ENCODE measurements at regions not wholly inside any gene's neighbourhood (a gene's known extent, or its start where the extent isn't known, plus 50 kb on each side); places are given as distances from the start of the nearest gene placed in this dataset.

DNA sequence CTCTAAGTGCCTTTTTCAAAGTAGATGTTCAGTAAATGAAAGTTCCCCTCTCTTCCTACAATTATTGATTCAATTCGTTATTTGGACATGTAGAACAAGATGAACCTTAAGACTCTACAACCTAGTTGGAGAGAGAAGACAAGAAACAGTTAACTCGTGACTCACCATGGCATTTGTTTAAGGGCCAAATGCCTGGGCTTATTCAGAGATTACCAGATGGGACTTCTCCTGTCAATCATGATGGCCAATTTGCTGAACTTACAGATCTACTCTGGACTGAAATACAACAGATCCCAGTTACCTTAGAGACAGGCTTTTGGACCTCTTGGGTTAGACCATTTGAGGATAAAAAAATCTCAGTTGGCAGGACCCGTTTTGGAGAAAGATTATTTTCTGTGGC lies 93.5 kb downstream of the C1orf94 start:
- DNase-seq (ENCODE audit: low read depth) = no peak

DNA sequence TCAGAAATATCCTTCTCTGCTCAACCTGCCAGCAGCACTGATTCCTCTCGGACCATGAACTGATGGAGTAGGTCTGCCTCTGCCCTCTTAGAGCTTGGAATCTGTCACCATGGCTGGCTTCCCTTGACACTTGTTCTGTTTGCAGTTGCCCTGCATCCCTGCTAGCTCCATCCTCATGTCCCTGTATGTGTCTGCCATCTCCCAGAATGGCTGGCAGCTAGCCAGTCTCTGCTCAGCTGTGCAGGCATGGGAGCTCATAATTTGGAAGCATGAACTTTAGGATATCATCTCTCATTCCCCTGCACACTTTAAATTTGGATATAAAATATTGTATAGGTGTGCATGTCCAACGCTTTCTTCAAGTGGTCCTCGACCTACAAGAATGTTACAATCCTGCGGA lies 95.4 kb downstream of the C1orf94 start:
- DNase-seq (ENCODE audit: low read depth) = no peak

DNA sequence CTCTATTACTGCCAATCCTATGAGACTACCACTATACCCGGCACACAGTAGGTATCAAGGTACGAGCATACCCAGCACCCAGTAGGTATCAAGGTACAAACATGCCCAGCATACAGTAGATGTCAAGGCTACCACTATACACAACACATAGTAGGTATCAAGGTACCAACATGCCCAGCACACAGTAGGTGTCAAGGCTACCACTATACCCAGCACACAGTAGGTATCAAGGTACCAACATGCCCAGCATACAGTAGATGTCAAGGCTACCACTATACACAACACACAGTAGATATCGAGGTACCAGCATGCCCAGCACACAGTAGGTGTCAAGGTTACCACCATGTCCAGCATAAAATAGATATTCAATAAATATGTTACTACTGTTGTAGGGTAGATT lies 98.4 kb downstream of the C1orf94 start:
- no peak for DNase-seq (ENCODE audit: low read depth)

DNA sequence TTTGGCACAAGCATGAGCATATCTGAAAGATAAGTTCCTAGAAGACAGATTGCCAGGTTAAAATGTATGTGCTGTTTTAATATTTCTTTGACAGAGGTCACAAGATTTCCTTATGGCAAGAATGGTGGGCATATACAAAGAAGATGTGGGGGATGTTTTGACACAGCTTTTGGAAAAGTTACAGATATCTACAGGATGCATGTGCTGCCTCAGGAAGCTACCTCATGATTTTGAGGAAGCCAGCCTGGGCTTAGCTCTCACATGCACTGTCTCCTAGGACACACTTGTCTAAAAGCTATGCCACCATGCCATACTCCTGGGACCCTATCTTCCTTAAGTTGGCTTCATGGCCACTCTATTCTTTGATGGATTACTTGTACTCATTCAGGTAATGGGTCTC lies 99.9 kb downstream of the C1orf94 start:
- DNase-seq (ENCODE audit: low read depth) = no peak

DNA sequence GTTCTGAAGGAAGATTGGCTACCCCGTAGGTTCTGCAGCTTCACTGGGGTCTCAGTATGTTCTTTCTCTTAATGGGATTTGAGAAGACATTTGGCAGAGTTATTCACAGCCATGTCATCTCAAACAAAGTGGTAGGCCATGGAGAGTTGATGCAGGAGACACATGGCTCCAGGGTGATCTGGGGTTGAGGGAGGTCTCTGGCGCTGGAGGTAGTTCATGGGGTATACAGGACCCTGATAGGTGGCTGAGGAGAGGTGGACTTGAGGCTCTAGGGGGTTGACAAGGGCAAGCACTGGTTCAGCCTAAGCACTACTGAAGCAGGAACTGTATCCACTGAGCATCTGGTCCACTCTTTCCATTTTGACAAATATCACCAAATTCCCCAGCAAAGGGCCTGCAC lies 100.4 kb downstream of the C1orf94 start:
- DNase-seq (ENCODE audit: low read depth) = no peak

DNA sequence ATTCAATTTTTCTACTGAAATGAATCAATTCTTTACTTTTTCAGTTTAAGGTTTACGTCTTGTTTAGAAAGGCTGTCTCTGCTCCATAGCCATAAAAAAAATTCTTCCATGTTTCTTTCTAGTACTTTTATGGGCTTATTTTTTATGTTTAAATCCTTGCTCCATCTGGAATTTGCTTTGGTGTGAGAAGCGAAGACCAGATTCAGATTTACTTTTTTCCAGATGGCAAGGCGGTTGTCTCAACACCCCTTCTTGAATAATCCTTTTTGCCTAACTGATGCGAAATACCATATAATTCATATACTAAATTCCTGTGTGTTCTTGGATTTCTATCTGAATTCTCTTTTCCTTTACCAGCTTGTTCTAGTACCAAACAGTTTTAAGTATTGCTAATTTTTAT lies 101.5 kb downstream of the C1orf94 start:
- DNase-seq (ENCODE audit: low read depth) = no peak

DNA sequence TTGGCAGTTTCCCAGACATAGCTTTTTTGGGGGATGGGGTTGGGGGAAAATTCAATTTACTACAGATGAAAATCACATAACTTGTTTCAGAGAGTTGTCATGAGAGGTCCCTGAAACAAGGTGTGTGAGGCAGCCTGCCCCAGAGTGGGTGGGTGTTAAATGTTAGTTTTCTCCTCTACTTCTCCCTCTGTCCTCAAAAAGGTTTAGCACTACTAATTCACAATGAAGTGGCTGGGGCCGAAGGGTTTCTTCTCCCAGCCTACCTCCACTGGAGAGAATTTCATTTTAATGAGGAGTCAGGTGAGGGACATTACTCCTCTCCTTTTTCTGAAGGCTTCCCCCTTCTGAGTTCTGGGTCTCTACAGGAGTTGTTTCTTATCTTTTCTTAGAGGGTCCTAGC lies 103.3 kb downstream of the C1orf94 start:
- no peak for DNase-seq (ENCODE audit: low read depth)

DNA sequence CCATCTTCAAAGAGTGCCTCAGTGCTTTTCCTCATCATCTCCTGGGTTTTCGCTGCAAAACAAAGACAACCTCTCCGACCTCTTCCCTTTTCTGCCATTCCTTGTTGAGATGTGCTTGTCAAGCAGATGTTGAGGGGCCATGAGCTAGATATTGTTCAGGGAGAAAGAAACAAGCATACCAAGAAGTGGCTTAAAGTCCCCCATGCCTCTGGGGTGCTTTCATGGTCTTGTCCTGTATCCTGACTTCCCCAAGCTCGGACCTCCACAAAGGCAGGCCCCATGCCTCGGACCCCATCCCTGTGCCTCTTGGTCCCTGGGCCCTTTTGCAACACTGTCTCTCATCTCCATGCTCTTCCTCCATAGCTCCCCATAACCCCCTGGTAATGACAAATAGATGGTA lies 103.8 kb downstream of the C1orf94 start:
- no peak for DNase-seq (ENCODE audit: low read depth)

DNA sequence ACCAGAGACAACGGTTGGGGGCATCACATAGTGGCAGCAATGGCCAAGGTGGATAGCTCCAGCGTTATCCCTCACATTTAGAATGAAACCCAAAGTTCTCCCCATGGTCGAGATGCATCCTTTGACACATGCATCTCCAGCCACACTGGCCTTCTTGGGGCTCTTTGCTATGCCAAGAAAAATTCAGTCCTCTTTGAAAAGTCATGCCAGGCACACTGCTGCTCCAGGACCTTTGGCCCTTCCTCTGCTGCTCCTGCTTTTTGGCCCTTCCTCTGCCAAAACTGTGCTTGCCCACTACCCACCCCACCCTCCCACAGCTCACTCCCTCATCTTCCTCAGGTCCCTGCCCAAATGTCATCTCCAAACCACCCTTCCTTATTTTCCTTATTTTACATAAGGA lies 106.4 kb downstream of the C1orf94 start:
- DNase-seq (ENCODE audit: low read depth) = no peak

DNA sequence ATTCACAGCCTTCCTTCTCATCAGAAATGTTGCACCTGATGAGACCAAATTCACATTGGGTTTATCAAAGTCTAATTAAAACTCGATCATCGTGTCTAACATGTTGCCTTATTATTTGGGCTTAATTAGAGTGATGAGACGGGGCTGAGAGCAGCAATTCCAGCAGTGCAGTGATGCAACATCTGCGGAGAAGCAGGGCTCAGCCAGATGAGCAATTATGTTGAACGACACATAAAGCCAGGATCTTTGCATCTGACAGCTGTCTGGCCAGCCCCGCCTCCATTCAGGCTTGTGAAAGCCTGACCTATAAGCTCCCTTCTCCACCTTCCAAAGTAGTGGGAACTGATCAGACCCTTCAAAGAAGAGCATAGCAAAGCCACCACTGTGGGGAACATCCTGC lies 109.8 kb downstream of the C1orf94 start:
- DNase-seq (ENCODE audit: low read depth) = no peak

DNA sequence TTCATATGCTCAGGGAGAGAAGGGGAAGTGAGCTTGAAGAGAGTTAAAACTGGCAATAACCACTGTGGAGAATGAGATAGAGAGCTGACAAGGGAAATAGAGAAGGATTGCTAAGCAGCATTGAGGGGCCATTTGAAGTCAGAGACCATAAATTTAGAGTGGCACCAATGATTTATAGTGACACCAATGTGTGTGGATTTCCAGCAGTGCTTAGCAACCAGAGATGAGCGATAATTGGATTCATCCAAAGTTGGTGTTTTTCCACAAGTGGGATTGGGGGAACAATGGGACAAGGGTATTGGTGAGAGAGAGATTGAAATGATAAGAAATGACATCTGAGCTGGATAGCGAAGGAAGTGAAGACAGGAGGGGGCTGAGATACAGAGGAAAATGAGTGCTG lies 114.1 kb downstream of the C1orf94 start:
- no peak for DNase-seq (ENCODE audit: low read depth)

DNA sequence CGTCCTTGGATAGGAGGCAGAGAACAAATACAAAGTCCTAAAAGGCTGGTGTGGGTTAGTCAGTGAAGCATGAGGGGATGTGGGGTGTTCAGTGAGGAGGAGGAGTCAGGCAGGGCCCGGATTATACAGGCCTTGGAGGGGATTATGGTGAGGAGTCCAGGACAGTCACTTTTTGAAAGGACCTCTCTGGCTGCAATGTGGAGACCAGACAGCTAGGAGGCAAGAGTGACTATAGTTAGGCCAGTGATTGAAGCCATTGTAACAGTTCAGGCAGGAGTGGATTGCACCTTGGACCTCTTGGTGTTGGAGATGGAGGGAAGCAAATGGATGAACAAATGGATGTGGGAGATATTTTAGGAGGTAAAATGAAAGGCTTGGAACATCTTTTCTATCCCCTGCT lies 115.8 kb downstream of the C1orf94 start:
- no peak for DNase-seq (ENCODE audit: low read depth)

DNA sequence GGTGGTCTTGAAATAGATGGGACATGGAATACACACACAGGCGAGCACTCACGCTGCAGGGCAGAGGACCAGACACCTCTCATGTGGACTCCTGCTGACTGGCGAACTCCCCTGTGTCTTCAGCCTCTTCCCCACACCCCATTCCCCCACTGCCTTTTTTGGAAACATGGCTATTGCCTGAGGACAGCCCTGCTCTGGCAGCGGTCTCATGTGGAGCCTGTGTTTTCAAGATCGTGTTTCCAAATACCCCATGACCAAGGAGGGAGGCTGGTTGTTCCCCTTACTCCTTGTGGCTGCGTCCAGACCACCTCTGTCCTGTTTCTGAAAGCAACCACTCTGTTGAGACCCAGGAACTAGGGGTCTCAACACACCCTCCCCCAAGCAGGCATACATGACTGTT lies 119.4 kb downstream of the C1orf94 start:
- DNase-seq (ENCODE audit: low read depth) = no peak

DNA sequence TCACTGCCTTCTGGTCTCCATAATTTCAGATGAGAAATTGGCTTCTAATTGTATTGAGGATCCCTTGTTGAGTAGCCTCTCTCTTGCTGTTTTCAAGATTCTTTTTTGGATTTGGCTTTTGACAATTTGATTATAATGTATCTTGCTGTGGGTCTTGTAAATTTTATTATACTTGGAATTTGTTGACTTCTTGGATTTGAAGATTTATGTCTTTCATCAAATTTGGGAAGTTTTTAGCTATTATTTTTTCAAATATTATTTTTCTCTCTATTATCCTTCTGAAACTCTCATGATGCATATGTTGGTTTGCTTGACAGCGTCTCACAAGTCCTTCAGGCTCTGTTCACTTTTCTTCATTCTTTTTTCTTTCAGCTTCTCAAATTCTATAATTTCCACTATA lies 126.1 kb downstream of the C1orf94 start:
- DNase-seq (ENCODE audit: low read depth) = no peak

DNA sequence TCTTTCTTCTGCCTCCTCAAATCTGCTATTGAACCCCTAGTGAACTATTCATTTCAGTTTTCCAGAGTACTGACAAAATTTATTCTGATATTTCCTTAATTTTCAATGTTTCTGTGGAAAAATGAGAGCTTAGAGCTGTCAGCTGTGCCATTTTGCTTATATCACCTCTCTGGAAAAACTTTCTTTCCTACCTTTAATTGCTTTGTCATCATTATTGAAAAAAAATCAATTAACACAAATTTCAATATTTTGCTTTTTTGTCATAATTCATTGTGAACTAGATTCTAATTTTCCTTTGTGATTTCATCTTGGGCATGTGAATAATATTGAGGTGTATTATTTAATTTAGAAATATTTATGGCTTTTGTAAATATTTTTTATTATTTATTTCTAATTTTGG lies 126.5 kb downstream of the C1orf94 start:
- DNase-seq (ENCODE audit: low read depth) = no peak

DNA sequence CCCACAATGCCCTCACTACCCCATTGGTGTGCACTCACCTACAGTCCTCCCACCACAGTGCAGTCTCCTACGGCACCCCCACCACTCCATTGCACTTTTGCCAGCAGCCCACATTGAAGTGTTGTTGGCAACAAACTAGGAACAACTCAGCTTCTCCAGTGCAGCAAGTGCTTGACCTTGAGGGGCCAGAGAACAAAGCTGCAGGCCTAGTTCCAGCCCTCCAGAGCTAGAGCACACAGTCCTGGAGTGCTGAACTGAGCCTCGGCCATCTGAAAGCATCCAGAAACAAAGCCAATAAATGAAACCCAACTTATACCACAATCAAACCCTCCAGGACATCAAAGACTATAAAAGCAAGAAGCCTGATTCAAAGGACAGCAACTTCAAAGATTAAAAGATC lies 129.9 kb downstream of the C1orf94 start:
- no peak for DNase-seq (ENCODE audit: low read depth)

DNA sequence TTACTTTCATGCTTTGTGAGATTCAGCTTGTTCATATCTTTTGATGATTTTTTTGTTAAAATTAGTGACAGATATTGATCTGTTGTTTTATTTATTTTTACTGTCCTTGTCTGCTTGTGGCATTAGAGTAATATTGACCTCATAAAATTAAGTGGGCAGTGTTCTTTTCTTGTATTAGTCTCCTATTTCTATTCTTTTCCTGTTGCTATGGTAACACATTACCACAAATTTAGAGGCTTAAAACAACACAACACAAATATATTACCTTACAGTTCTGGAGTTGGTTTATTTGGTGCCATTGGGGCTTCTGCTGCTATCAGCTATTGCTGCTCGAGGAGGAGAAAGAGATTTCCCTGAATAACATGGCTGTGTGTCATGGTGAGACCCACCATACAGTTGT lies 135.7 kb downstream of the C1orf94 start:
- DNase-seq (ENCODE audit: low read depth) = no peak

DNA sequence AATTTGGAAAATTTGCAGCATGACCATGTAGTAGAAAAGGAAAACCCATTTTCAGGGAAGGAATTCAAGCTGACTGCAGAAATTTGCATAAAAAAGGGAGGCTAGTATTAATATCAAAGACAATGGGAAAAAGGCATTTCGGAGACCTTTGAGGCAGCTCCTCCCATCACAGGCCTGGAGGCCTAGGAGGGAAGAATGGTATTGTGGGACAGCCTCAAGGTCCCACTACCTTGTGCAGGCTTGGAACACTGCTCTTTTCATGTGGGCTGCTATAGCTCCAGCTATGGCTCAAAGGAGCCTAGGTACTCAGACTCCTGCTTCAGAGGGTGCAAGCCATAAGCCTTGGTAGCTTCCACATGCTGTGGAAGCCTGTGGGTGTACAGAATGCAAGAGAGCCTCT lies 139.3 kb downstream of the C1orf94 start:
- DNase-seq (ENCODE audit: low read depth) = no peak

DNA sequence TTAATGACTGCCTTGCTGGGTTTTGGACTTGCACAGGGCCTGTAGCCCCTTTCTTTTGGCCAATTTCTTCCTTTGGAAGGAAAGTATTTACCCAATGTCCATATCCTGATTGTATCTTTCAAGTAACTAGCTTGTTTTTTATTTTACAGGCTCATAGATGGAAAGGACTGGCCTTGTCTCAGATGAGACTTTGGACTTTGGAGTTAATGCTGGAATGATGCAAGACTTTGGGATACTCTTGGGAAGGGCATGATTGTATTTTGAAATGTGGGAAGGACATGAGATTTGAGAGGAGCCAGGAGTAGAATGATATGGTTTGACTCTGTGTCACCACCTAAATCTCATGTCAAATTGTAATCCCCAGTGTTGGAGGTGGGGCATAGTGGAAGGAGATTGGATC lies 140.1 kb downstream of the C1orf94 start:
- DNase-seq (ENCODE audit: low read depth) = no peak

DNA sequence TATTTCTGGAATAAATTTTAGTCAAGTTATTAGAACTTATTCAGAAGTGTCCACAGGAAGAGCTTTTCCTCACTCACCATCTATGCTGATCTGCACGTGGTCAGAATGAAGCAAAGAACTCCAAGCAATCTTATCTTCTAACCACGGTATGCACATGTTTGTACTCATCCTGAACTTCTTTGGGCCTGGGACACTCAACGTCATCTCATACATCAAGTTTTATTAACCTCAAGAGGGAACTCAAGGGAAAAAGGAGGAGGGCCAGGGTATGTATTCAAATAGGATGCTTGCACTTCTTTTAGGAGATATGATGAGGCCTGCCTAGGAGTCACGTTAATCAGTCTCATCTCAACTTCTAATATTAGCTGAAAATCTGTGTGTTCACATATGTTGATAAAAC lies 142.5 kb downstream of the C1orf94 start:
- no peak for DNase-seq (ENCODE audit: low read depth)

DNA sequence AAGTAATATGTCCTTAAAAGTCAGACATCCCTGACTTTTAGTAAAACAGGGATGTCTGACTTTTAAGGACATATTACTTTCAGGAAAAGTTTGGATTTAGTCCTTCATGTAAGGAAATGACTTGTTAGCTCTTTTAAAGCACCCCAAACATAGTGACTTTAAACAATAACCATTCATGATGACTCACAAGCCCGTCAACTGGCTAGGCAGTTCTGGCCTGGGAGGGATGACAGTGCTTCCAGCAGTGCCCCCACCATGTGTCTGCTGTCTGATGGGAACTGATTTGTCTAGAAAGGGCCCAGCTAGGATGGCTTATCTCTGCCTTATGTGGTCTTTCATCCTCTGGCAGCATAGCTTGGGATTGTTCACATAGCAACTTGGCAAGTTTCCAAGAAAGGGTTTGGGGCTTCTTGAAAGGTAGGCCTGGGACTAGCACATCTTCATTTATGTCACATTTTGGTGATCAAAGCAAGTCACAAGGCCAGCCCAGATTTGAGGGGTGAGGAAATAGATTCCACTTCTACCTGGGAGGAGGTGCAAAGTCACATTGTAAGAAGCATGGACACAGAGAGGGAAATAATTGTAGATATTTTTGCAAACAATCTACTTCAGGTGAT lies 143.5 kb downstream of the C1orf94 start:
- no peak for DNase-seq (ENCODE audit: low read depth)

DNA sequence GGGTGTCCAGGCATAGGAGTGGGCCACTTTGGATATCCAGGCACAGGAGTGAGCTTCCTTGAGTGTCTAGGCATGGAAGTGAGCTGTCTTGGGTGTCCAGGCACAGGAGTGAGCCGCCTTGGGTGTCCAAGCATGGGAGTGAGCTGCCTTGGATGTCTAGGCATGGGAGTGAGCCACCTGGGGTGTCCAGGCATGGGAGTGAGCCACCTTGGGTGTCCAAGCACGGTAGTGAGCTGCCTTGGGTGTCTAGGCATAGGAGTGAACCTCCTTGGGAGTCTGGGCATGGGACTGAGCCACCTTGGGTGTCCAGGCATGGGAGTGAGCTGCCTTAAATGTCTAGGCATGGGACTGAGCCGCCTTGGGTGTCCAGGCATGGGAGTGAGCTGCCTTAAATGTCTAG lies 146.3 kb downstream of the C1orf94 start:
- DNase-seq (ENCODE audit: low read depth) = no peak

DNA sequence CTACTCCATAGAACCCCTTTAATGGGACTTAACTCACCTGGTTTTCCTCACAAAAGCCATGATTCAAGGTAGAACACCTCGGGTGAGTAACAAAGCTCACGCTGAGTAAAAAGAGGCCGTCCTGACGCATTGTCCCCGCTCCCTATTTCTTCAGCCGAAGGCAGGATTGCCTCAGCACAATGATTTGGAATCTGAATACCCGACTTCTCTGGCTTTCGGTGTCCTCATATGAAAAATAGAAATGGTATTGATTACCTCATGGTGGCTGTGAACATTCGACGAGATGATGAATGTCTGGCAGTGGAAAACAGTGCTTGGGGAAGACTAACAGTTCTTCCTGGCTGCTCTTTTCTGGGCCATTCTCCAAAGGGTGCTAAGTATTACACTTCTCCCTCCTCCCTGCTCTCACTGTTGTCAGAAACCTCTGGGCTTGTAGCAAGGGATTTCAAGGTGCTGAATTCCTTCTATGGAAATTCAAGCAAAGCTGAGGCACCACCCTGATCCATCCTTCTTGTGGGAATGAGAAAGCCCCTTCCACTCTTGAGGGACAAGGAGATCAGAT lies 148.3 kb downstream of the C1orf94 start:
- DNase-seq (ENCODE audit: low read depth) = no peak

DNA sequence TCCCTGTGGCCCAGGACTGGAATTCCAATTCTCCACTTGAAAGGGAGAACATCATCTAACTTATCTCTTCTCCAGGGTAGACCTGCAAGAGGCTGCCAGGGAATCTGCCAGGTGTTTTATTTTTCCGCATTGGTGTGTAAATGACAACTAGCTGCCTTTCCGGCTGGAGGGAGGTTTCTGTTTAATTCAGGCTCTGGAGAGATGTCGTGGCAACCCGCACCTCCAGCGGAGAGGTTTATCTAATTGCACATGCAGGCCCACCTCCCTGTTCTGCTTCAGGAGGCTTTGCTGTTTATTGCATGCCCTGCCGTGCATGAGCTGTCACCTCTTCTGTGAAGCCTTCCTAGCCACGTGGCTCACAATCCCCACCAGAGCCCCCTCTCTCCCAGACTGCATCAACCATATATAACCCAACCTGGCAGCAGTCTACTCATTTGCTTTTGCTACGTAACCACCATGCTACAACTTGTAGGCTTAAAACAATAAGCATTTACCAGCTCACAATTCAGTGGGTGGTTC lies 151.6 kb downstream of the C1orf94 start:
- DNase-seq (ENCODE audit: low read depth) = no peak

Measured in stimulated activated CD4-positive, alpha-beta T cell treated with anti-CD3 and anti-CD28 coated beads, Interleukin-2, amount 100 ng/mL, for 4 hours (primary cell).